ENCODE measurements at regions not wholly inside any gene's neighbourhood (a gene's known extent, or its start where the extent isn't known, plus 50 kb on each side); places are given as distances from the start of the nearest gene placed in this dataset.

- TF ChIP-seq, protein P1, sequence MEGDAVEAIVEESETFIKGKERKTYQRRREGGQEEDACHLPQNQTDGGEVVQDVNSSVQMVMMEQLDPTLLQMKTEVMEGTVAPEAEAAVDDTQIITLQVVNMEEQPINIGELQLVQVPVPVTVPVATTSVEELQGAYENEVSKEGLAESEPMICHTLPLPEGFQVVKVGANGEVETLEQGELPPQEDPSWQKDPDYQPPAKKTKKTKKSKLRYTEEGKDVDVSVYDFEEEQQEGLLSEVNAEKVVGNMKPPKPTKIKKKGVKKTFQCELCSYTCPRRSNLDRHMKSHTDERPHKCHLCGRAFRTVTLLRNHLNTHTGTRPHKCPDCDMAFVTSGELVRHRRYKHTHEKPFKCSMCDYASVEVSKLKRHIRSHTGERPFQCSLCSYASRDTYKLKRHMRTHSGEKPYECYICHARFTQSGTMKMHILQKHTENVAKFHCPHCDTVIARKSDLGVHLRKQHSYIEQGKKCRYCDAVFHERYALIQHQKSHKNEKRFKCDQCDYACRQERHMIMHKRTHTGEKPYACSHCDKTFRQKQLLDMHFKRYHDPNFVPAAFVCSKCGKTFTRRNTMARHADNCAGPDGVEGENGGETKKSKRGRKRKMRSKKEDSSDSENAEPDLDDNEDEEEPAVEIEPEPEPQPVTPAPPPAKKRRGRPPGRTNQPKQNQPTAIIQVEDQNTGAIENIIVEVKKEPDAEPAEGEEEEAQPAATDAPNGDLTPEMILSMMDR (IDR thresholded peaks at IDR 0.05; ENCODE audit: insufficient read depth, low read depth, low read length, missing control alignments): no peak
- H3K4me3 ChIP-seq (ENCODE audit: low read length): no peak overlapping the region
- no peak for DNase-seq (ENCODE audit: low read depth)
Measured at GRCh38 chr4:4792466-4792865, 67.0 kb upstream of the MSX1 start.

DNA sequence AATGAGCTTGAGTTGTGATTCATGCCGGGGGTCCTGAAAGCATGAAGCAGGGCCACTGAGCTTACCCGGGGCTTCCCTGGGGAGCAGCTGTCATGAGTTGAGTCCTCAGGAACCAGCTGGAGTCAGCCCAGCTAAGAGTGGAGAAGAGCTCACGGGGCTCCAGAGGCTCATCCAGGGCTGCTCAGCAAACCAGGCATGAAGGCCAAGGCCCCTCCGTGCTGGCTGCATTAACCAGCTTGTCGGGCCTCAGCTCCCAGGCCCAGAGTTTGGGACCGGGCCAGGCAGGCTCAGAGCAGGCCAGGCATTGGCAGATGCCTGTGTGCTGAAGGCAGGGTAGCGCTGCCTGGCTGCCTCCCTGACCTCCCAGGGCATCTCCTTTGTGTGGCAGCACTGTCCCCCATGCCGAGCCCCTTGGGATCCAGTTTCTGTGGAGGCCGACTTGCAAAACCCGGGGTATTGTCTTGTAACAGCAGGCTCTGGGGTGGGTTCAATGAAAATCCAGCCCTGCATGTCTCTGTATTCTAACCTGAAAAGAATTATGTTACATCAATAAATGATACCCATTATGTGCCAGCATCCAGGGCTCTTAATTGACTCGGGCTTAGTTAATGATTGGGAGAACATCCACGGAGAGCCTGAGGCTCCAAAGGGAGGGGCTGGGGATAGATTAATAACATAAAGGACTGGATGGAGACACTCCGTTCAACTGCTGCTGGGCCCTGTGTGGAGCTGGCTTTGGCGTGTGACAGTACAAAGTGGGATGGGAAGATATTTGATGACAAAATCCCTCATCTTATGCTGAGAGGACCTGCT, 68.0 kb upstream of the MSX1 start:
- H3K4me3 ChIP-seq (ENCODE audit: low read length): no peak overlapping the region
- TF ChIP-seq, protein P1 (IDR thresholded peaks at IDR 0.05; ENCODE audit: insufficient read depth, low read depth, low read length, missing control alignments): no peak
- DNase-seq (ENCODE audit: low read depth): no peak

DNA sequence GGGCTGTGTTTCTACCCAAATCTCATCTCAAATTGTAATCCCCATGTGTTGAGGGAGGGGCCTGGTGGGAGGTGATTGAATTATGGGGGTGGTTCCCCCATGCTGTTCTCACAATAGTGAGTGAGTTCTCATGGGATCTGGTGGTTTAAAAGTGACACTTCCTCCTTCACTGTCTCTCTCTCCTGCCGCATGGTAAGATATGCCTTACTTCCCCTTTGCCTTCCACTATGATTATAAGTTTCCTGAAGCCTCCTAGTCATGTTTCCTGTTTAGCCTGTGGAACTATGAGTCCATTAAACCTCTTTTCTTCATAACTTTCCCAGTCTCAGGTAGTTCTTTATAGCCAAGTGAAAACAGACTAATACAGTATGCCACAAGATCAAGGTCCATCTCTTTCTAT, 70.0 kb upstream of the MSX1 start:
- H3K4me3 ChIP-seq (ENCODE audit: low read length): no peak overlapping the region
- TF ChIP-seq, protein P1 (IDR thresholded peaks at IDR 0.05; ENCODE audit: insufficient read depth, low read depth, low read length, missing control alignments): no peak
- no peak for DNase-seq (ENCODE audit: low read depth)

GRCh38 chr4:4788573-4788972, 70.9 kb upstream of the MSX1 start:
- TF ChIP-seq, protein P1 (IDR thresholded peaks at IDR 0.05; ENCODE audit: insufficient read depth, low read depth, low read length, missing control alignments): no peak
- H3K4me3 ChIP-seq (ENCODE audit: low read length): no peak overlapping the region
- DNase-seq (ENCODE audit: low read depth): no peak

DNA sequence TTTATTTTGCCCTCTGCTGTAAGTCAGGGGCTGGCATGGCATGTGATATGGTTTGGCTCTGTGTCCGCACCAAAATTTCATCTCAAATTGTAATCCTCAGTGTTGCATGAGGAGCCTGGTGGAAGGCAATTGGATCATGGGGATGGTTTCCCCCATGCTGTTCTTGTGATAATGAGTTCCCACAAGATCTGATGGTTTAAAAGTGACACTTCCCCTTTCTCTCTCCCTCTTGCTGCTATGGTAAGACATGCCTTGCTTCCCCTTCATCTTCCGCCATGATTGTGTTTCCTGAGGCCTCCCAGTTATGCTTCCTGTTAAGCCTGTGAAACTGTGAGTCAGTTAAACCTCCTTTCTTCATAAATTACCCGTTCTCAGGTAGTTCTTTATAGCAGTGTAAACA, 72.0 kb upstream of the MSX1 start:
- TF ChIP-seq, protein P1 (IDR thresholded peaks at IDR 0.05; ENCODE audit: insufficient read depth, low read depth, low read length, missing control alignments): no peak
- DNase-seq (ENCODE audit: low read depth): no peak
- no peak overlapping the region for H3K4me3 ChIP-seq (ENCODE audit: low read length)

GRCh38 chr4:4784379-4784778, 75.1 kb upstream of the MSX1 start:
- TF ChIP-seq, protein P1 (IDR thresholded peaks at IDR 0.05; ENCODE audit: insufficient read depth, low read depth, low read length, missing control alignments): no peak
- no peak for DNase-seq (ENCODE audit: low read depth)
- H3K4me3 ChIP-seq (ENCODE audit: low read length): no peak overlapping the region

DNA sequence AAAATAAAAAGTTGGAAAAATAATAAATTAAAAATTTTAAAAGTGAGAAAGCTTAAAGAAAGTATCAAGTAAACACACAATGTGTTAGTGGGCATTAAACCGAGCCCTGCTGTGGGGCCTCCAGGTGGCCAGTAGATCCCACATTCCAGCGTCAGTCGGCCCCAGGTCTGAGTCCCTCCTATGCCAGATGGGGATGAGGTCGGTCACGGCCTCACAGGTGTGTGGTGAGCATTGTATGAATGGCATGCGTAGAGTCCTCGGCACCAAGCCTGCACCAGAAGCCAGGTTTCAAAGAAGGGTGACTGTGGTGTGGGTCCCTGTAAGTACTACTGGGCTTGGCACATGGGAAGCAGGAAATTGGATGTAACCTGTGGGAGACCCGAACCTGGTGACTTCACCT, 75.6 kb upstream of the MSX1 start:
- DNase-seq (ENCODE audit: low read depth): no peak
- H3K4me3 ChIP-seq (ENCODE audit: low read length): no peak overlapping the region
- TF ChIP-seq, protein P1 (IDR thresholded peaks at IDR 0.05; ENCODE audit: insufficient read depth, low read depth, low read length, missing control alignments): no peak
